HL-60 (cell line): ENCODE measurements at regions not wholly inside any gene's neighbourhood (a gene's known extent, or its start where the extent isn't known, plus 50 kb on each side); places are given as distances from the start of the nearest gene placed in this dataset.

Source experiments
- GABPA ChIP-seq: IDR thresholded peaks from 2 replicates; pipeline ENCODE4 v1.6.1; 2012; ENCODE audit warnings: low read depth
- POLR2AphosphoS5 ChIP-seq: IDR thresholded peaks from 2 replicates; pipeline ENCODE4 v1.6.1; 2012; ENCODE audit warnings: low read depth
- SPI1 ChIP-seq: IDR thresholded peaks from 2 replicates; pipeline ENCODE4 v1.6.1; 2012; ENCODE audit warnings: low read depth, mild to moderate bottlenecking, borderline replicate concordance

DNA sequence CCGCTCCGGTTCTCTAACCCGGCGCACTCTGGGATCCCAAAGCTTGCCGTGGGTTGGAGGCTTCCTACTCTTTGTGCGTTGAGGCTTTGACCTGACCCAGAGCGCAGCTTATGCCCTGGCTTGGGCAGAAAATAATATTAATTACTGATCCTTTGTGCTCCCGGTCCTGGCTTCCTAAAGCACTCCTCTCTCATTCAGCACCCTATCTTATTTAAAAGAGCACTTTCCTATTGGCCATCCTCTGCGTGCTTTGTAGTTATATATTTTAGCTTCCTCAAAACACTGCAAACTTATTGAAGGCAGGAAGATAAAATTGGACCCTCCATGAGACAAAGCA, 466.0 kb downstream of the XPNPEP1 start:
- TF ChIP-seq GABPA (no peak), SPI1 (no peak), POLR2AphosphoS5 (no peak)
